ENCODE measurements at regions not wholly inside any gene's neighbourhood (a gene's known extent, or its start where the extent isn't known, plus 50 kb on each side); places are given as distances from the start of the nearest gene placed in this dataset.
"Not testable (repeated sequence)": the region's sequence is repeated elsewhere in the genome, so short reads cannot be mapped to it uniquely, and the experiment has no call there.

- TF ChIP-seq ZNF462 (CRISPR knock-in tag; IDR thresholded peaks at IDR 0.05): no peak
- TF ChIP-seq STAT1 (IDR thresholded peaks at IDR 0.05; ENCODE audit: unreplicated experiment): no peak
- TF ChIP-seq ZNF114 (CRISPR knock-in tag; IDR thresholded peaks at IDR 0.05): no peak
- TF ChIP-seq ETS1 (IDR thresholded peaks at IDR 0.05): no peak
- no peak for TF ChIP-seq JUNB (IDR thresholded peaks at IDR 0.05; ENCODE audit: unreplicated experiment)
Measured at GRCh38 chr20:29443819-29444218, 1813.6 kb upstream of the DEFB115 start (continued).

- H3K27me3 Mint-ChIP-seq (ENCODE audit: insufficient read depth, low read depth, poor library complexity): not testable (repeated sequence)
- peak; percentile 7 for DNase-seq (ENCODE audit: low spot score)
Measured at GRCh38 chr20:29445050-29445907, 1812.2 kb upstream of the DEFB115 start.

GRCh38 chr20:29447517-29448484, 1809.7 kb upstream of the DEFB115 start:
- Mint-ChIP-seq H3K36me3 (ENCODE audit: low read depth) (peaks cover 30% of the 10 kb centered on the region), H3K9me3 (peaks cover 86% of the 10 kb centered on the region)
- not testable (repeated sequence) for DNase-seq (ENCODE audit: low spot score); ATAC-seq; H3K27me3 Mint-ChIP-seq (ENCODE audit: insufficient read depth, low read depth, poor library complexity); H3K27ac ChIP-seq (ENCODE audit: low read depth); H3K27me3 ChIP-seq (ENCODE audit: insufficient read depth); H3K36me3 ChIP-seq (ENCODE audit: insufficient read depth); H2AFZ ChIP-seq; H3K4me3 ChIP-seq; H3K4me1 ChIP-seq (ENCODE audit: insufficient read depth); H3F3A ChIP-seq (replicated peaks; ENCODE audit: low read depth); H4K20me1 ChIP-seq (replicated peaks; ENCODE audit: insufficient read depth); H3K4me3 Mint-ChIP-seq; H3K9me2 ChIP-seq (ENCODE audit: insufficient read depth); H3K4me1 Mint-ChIP-seq; H3K4me2 ChIP-seq; H3K79me2 ChIP-seq (replicated peaks; ENCODE audit: insufficient read depth); H3K27ac Mint-ChIP-seq

More at GRCh38 chr20:29445050-29445907, 1812.2 kb upstream of the DEFB115 start:
- H3K27ac ChIP-seq (ENCODE audit: low read depth); H3K27me3 ChIP-seq (ENCODE audit: insufficient read depth); H3K4me2 ChIP-seq; H3K4me1 Mint-ChIP-seq; H2AFZ ChIP-seq; H3K4me3 ChIP-seq; H3K4me1 ChIP-seq (ENCODE audit: insufficient read depth); H3K36me3 ChIP-seq (ENCODE audit: insufficient read depth); H3K27ac Mint-ChIP-seq; H3F3A ChIP-seq (replicated peaks; ENCODE audit: low read depth); H3K79me2 ChIP-seq (replicated peaks; ENCODE audit: insufficient read depth); H3K9me2 ChIP-seq (ENCODE audit: insufficient read depth); H3K4me3 Mint-ChIP-seq; H4K20me1 ChIP-seq (replicated peaks; ENCODE audit: insufficient read depth): not testable (repeated sequence)
- Mint-ChIP-seq H3K36me3 (ENCODE audit: low read depth) (peaks cover 26% of the 10 kb centered on the region; the same call in 2 of the 3 replicates), H3K9me3 (peaks cover 95% of the 10 kb centered on the region)
- peak; percentile 100 for ATAC-seq
